ENCODE measurements at regions not wholly inside any gene's neighbourhood (a gene's known extent, or its start where the extent isn't known, plus 50 kb on each side); places are given as distances from the start of the nearest gene placed in this dataset.

DNA sequence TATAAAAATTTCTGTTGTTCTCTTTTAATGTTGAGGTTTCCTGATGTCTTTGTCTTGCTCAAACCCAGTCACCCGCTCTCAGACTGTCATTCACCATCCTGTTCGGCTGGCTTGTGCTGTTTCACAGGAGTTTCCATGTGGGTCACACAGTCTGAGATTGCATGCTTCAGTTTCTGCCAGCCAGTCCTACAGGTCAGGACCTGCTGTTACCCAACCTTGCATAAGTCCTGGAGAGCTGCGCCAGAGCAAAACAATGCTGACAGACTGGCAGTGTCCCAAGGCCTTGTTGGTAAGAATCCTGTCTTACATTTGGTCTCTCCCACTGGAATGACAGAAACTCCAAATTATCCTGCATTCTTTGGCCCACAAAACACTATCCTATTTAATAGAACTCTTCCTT, 340.0 kb upstream of the SLITRK5 start:
- no peaks in the 10 kb centered on the region for H3K9me3 ChIP-seq
- no peak overlapping the region for H3K4me2 ChIP-seq
- no peak overlapping the region for H3K27ac ChIP-seq
- TF ChIP-seq BHLHE40 (IDR thresholded peaks at IDR 0.05; ENCODE audit: low read depth, low read length) (no peak), RCOR1 (IDR thresholded peaks at IDR 0.05; ENCODE audit: low read depth, low read length) (no peak), RNF2 (IDR thresholded peaks at IDR 0.05; ENCODE audit: borderline replicate concordance, low read depth) (no peak), POLR2AphosphoS2 (conservative IDR thresholded peaks at IDR 0.05; ENCODE audit: low read length) (no peak), TP53 (CRISPR knock-in tag; IDR thresholded peaks at IDR 0.05) (no peak), POLR2A (IDR thresholded peaks at IDR 0.05; ENCODE audit: low read length) (no peak), FOSB (CRISPR knock-in tag; IDR thresholded peaks at IDR 0.05) (no peak)
- TF ChIP-seq, protein P1, sequence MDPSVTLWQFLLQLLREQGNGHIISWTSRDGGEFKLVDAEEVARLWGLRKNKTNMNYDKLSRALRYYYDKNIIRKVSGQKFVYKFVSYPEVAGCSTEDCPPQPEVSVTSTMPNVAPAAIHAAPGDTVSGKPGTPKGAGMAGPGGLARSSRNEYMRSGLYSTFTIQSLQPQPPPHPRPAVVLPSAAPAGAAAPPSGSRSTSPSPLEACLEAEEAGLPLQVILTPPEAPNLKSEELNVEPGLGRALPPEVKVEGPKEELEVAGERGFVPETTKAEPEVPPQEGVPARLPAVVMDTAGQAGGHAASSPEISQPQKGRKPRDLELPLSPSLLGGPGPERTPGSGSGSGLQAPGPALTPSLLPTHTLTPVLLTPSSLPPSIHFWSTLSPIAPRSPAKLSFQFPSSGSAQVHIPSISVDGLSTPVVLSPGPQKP (IDR thresholded peaks at IDR 0.05; ENCODE audit: low read depth, low read length) = no peak
- TF ChIP-seq, protein P2, sequence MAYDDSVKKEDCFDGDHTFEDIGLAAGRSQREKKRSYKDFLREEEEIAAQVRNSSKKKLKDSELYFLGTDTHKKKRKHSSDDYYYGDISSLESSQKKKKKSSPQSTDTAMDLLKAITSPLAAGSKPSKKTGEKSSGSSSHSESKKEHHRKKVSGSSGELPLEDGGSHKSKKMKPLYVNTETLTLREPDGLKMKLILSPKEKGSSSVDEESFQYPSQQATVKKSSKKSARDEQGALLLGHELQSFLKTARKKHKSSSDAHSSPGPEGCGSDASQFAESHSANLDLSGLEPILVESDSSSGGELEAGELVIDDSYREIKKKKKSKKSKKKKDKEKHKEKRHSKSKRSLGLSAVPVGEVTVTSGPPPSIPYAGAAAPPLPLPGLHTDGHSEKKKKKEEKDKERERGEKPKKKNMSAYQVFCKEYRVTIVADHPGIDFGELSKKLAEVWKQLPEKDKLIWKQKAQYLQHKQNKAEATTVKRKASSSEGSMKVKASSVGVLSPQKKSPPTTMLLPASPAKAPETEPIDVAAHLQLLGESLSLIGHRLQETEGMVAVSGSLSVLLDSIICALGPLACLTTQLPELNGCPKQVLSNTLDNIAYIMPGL (CRISPR knock-in tag; IDR thresholded peaks at IDR 0.05; ENCODE audit: borderline replicate concordance) = no peak
- TF ChIP-seq, protein P3, sequence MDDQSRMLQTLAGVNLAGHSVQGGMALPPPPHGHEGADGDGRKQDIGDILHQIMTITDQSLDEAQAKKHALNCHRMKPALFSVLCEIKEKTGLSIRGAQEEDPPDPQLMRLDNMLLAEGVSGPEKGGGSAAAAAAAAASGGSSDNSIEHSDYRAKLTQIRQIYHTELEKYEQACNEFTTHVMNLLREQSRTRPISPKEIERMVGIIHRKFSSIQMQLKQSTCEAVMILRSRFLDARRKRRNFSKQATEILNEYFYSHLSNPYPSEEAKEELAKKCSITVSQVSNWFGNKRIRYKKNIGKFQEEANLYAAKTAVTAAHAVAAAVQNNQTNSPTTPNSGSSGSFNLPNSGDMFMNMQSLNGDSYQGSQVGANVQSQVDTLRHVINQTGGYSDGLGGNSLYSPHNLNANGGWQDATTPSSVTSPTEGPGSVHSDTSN (IDR thresholded peaks at IDR 0.05) = no peak
- DNase-seq (ENCODE audit: low read depth in 1 of 2, low spot score in 1 of 2) (no peak), ATAC-seq (no peak), FAIRE-seq (no peak)
- no peak overlapping the region for H3K4me3 ChIP-seq
- CTCF ChIA-PET = no interaction called here
- WGBS (ENCODE audit: missing lambda C conversion rate) = 40% methylated on average over 3 of the region's 3 CpGs
- H3K4me1 ChIP-seq = no peaks in the 10 kb centered on the region
- POLR2A ChIA-PET = no interaction called here

DNA sequence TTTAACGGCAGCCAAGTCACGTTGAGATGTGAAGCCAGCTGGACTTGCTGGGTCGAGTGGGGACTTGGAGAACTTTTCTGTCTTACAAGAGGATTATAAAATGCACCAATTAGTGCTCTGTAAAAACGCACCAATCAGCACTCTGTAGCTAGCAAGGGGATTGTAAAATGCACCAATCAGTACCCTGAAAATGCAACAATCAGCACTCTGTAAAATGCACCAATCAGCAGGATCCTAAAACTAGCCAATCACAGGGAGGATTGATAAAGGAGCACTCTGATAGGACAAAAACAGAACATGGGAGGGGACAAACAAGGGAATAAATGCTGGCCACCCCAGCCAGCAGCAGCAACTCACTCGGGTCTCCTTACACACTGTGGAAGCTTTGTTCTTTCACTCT, 337.6 kb upstream of the SLITRK5 start:
- WGBS (ENCODE audit: missing lambda C conversion rate) = 34% methylated on average over 5 of the region's 5 CpGs
- H3K9me3 ChIP-seq = no peaks in the 10 kb centered on the region
- TF ChIP-seq HOXA7 (CRISPR knock-in tag; IDR thresholded peaks at IDR 0.05) (no peak), POLR2AphosphoS2 (conservative IDR thresholded peaks at IDR 0.05; ENCODE audit: low read length) (no peak), BHLHE40 (IDR thresholded peaks at IDR 0.05; ENCODE audit: low read depth, low read length) (no peak), HOXB13 (CRISPR knock-in tag; IDR thresholded peaks at IDR 0.05; ENCODE audit: low read depth) (no peak), RCOR1 (IDR thresholded peaks at IDR 0.05; ENCODE audit: low read depth, low read length) (no peak), HOXB5 (CRISPR knock-in tag; IDR thresholded peaks at IDR 0.05) (no peak), ZFP36 (IDR thresholded peaks at IDR 0.05; ENCODE audit: borderline replicate concordance, partially characterized antibody) (no peak), ZC3H11A (IDR thresholded peaks at IDR 0.05) (no peak), MAZ (IDR thresholded peaks at IDR 0.05; ENCODE audit: borderline replicate concordance, low read depth, low read length) (no peak), RNF2 (IDR thresholded peaks at IDR 0.05; ENCODE audit: borderline replicate concordance, low read depth) (no peak), CBX8 (IDR thresholded peaks at IDR 0.05) (no peak), FOXS1 (CRISPR knock-in tag; IDR thresholded peaks at IDR 0.05) (no peak)
- TF ChIP-seq, protein P4, sequence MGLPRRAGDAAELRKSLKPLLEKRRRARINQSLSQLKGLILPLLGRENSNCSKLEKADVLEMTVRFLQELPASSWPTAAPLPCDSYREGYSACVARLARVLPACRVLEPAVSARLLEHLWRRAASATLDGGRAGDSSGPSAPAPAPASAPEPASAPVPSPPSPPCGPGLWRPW (IDR thresholded peaks at IDR 0.05) = no peak
- TF ChIP-seq, protein P5, sequence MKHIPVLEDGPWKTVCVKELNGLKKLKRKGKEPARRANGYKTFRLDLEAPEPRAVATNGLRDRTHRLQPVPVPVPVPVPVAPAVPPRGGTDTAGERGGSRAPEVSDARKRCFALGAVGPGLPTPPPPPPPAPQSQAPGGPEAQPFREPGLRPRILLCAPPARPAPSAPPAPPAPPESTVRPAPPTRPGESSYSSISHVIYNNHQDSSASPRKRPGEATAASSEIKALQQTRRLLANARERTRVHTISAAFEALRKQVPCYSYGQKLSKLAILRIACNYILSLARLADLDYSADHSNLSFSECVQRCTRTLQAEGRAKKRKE (CRISPR knock-in tag; IDR thresholded peaks at IDR 0.05; ENCODE audit: low read depth) = no peak
- FAIRE-seq (no peak), DNase-seq (ENCODE audit: low read depth in 1 of 2, low spot score in 1 of 2) (no peak), ATAC-seq (no peak)
- ChIA-PET POLR2A (no interaction called here), CTCF (no interaction called here)
- no peak overlapping the region for H3K27ac ChIP-seq
- no peak overlapping the region for H3K4me2 ChIP-seq
- no peaks in the 10 kb centered on the region for H3K4me1 ChIP-seq
- H3K4me3 ChIP-seq = no peak overlapping the region
